GM19099 (cell line): ENCODE measurements at regions not wholly inside any gene's neighbourhood (a gene's known extent, or its start where the extent isn't known, plus 50 kb on each side); places are given as distances from the start of the nearest gene placed in this dataset.

Experiments
- POLR2A ChIP-seq: IDR thresholded peaks from 3 replicates; pipeline ENCODE4 v1.6.1; 2011; ENCODE audit warnings: low read depth; ENCODE audit not compliant: insufficient read length; ENCODE audit errors: extremely low read depth

DNA sequence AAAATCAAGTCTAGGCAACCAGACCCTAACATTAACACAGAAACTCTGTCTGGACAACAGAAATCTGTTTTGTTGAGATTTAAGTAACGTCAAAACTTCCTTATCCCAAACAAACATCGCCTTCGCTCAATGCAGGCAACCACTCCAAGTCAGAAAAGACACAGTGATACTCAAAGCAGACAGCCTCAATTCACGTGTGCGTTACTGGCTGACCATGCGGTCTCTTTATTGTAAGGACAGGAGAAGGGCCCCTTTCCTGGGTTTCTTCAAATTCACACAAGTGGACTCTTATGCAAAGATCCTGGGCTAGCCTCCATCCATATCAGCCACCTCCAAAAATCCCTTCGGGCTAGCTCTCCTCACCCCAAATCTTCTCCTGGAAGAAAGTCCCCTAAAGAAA is 467.7 kb downstream of the SOX9 start:
- no peak for TF ChIP-seq POLR2A

GRCh38 chr17:72588961-72589360 is 468.1 kb downstream of the SOX9 start:
- no peak for TF ChIP-seq POLR2A

DNA sequence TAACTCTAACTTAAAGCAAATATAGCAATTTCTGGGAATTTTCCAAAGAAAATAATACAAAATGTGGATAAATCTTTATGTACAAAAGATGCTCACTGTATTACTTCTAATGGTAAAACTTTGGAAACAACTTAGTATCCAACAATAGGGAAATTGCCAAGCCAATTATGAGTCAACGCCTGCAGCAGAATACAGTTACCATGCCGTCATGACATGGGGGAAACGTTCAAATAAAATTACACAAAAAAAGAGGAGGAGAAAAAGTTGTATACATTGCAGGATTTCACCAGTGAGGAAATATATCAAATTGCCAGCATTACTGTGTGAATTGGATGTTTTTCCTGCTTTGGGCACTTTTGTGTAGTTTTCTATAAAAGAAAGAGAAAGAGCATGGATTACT is 469.6 kb downstream of the SOX9 start:
- no peak for TF ChIP-seq POLR2A

DNA sequence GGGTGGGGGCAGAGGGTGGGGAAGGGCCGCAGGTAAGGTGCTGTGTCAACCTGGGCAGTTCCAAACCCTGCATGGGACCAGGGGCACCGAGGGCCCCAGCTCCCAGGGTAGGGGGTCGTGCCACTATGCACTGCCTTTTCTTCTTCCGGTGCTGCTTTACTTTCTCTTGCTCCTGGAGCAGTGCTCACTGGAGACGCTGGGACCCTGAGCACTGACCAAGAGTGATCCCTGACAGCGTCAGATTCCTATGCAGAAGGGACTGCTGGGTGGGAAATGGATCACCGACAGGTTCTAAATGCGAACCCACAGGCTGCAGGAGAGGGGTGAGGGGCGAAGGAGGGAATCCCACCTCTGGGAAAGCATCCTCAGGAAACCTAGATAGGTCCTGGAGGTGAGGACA is 470.1 kb downstream of the SOX9 start:
- no peak for TF ChIP-seq POLR2A

DNA sequence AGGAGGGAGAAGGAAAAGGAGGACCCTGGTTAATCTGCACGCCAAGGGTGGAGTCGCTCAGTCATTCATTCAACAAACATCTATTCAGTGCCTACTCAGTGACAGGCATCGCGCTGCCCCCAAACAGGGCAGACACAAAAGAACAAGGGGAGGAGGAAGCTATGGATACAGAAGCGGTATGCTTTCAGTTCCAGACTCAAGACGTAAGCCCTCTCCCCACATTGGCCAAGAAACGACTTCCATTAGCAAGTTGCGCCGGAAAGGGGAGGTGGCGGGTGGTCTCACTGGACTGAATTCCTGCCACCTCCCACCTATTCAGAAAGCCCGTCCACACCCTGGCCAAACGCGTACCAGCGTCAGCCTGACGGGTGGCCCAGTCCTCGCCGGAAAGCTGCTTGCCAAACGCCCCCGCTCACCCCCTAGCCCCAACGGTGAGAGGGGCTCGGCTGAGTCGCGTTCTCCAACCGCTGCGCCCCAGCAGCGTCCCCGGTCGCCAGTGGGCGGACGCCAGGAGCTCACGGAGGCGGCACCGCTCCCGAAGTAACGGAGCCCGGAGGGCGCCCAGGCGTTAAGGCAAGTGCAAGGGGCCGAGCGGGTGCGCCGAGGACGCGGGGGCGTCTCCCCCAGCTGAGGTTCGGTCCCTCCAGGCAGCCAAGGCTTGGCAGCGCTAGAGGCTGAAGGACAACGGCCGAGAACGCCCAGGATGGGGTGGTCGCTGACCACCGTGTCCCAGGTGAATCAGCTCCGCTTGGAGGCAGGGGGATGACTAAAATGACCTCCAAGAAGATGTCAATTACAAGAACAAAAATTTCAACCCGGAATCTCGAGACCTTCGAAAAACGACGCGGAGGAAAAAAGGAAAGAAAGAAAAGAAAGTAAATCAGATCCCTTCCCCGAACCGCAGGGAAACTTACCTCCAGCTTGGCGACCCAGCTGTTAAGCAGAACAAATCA is 470.7 kb downstream of the SOX9 start:
- no peak for TF ChIP-seq POLR2A

- peak; percentile 100 for TF ChIP-seq POLR2A
Measured at GRCh38 chr17:72592242-72592966, 471.6 kb downstream of the SOX9 start.

DNA sequence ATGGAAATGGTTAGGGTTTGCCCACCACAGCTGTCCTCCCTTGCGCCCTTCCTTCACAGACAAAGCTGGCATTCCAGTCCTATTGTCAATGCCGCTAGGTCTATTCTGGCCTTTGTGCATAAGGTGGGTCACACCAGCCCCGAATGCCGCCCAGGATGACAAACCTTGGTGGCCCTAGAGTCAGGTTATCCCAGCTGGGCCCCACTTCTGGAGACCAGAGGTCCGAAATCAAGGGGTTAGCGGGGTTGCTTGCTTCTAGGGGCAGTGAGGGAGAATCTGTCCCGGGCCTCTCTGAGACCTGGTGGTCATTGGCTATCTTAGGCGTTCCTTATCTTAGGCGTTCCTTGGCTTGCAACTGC is 472.1 kb downstream of the SOX9 start:
- no peak for TF ChIP-seq POLR2A

DNA sequence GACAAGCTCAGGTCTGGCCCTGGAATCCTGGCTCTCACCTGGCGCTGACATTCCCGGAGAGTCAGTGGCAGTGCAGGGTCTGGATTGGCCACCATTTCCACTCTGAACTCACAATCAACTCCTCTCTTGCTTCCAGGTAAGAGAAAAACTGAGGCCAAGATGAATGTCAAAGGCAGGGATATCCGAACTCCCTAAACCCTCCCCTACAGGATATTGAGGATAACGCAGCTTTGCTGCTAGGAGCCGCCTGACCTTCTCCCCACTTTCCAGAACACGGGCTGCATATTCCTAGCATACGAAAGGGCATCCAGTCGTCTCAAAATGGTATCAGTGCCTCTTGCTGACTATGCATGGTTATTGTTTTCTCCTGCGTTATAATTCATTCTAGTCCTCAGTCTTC is 473.4 kb downstream of the SOX9 start:
- TF ChIP-seq POLR2A, result no peak
